PC-9 (cell line): ENCODE measurements at regions not wholly inside any gene's neighbourhood (a gene's known extent, or its start where the extent isn't known, plus 50 kb on each side); places are given as distances from the start of the nearest gene placed in this dataset.
"Not testable (repeated sequence)": the region's sequence is repeated elsewhere in the genome, so short reads cannot be mapped to it uniquely, and the experiment has no call there.

ENCODE experiments used
- EZH2 ChIP-seq: fragments of 200-600 bp; sonication (generic); IDR thresholded peaks from 2 replicates; pipeline ENCODE4 v1.8.0; 2017; ENCODE audit warnings: antibody characterized with exemption, low read depth
- TF ChIP-seq, protein P1 (sequence below): fragments of 200-600 bp; sonication (generic); conservative IDR thresholded peaks from 2 replicates; pipeline ENCODE4 v1.6.1; 2017; ENCODE audit warnings: mixed run types, antibody characterized with exemption, mild to moderate bottlenecking, moderate library complexity

DNA sequence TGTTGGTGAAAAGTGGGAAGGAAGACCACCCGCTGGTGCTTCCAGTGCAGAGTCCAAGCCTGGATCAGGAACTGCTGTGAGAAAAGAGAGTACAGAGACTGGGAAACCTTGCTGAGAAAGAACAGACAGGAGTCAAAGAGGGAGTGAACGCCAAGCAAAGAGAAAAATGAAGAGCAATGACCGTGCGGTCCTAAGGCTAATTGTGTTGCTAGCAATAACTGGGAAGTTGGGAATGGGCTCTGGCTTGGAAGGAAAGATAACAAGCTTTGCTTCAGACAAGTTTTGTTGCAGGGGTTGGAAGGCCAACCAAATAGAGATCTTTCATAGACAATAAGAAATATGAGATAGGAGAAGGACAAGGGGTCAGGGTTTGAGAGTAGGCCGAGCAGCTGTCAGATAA lies 55.0 kb upstream of the PAX8 start:
- TF ChIP-seq, protein P1, sequence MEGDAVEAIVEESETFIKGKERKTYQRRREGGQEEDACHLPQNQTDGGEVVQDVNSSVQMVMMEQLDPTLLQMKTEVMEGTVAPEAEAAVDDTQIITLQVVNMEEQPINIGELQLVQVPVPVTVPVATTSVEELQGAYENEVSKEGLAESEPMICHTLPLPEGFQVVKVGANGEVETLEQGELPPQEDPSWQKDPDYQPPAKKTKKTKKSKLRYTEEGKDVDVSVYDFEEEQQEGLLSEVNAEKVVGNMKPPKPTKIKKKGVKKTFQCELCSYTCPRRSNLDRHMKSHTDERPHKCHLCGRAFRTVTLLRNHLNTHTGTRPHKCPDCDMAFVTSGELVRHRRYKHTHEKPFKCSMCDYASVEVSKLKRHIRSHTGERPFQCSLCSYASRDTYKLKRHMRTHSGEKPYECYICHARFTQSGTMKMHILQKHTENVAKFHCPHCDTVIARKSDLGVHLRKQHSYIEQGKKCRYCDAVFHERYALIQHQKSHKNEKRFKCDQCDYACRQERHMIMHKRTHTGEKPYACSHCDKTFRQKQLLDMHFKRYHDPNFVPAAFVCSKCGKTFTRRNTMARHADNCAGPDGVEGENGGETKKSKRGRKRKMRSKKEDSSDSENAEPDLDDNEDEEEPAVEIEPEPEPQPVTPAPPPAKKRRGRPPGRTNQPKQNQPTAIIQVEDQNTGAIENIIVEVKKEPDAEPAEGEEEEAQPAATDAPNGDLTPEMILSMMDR, result not testable (repeated sequence)
- TF ChIP-seq EZH2, result not testable (repeated sequence)
